Endothelial cell of umbilical vein (primary cell): ENCODE measurements at regions not wholly inside any gene's neighbourhood (a gene's known extent, or its start where the extent isn't known, plus 50 kb on each side); places are given as distances from the start of the nearest gene placed in this dataset.

Source experiments
- BruUV-seq: library from RNA; stranded (reverse); fragments of 400-500 nt; replicated peaks from 2 replicates; lab custom pipeline; 2021; lab: Mats Ljungman, UMichigan
- CTCF ChIA-PET: fragments of 300-600, 350-600 bp; sonication (Branson Sonifier 250); formaldehyde crosslinking; loops from one replicate; lab custom pipeline; 2021; ENCODE audit warnings: antibody characterized with exemption, inconsistent platforms; lab: Charles Lee
- POLR2A ChIA-PET: fragments of 300-600, 350-600 bp; sonication (Branson Sonifier 250); formaldehyde crosslinking; loops from one replicate; lab custom pipeline; 2021; ENCODE audit warnings: antibody characterized with exemption, inconsistent platforms; lab: Charles Lee
- DNase-seq: peaks from one replicate; pipeline ENCODE4 v3.0.0-alpha.2; 2011; ENCODE audit warnings: low read depth, low spot score
- FAIRE-seq: peaks from 2 replicates; lab custom pipeline; 2011; peaks lifted over from hg19 to GRCh38; lab: Jason Lieb, UNC
- H2AFZ ChIP-seq: 2 replicates; pipeline ENCODE4 v1.6.0; 2012; ENCODE audit warnings: low read depth, low read length, control low read depth, inconsistent platforms
- H3K27ac ChIP-seq: 2 replicates; pipeline ENCODE4 v1.5.1; 2011; ENCODE audit warnings: low read depth, mild to moderate bottlenecking, control low read depth, low read length, moderate library complexity; ENCODE audit not compliant: insufficient read depth
- H3K27me3 ChIP-seq, 2 experiments: 2 replicates each; pipeline versions ENCODE4 v1.6.0 to v1.6.1; 2011; ENCODE audit warnings: low read length in 2 of 2, mixed read lengths in 1 of 2; ENCODE audit not compliant: control insufficient read depth in 2 of 2, insufficient read depth in 2 of 2
- H3K36me3 ChIP-seq, 2 experiments: 2 replicates in 1 of 2; 3 replicates in 1 of 2; pipeline ENCODE4 v1.5.1; 2011; ENCODE audit warnings: low read length in 2 of 2, mild to moderate bottlenecking in 1 of 2, moderate library complexity in 1 of 2; ENCODE audit not compliant: control insufficient read depth in 2 of 2, insufficient read depth in 2 of 2; ENCODE audit errors: extremely low read depth in 1 of 2
- H3K4me1 ChIP-seq: 3 replicates; pipeline ENCODE4 v1.5.1; 2011; ENCODE audit warnings: mild to moderate bottlenecking, low read length; ENCODE audit not compliant: control insufficient read depth, insufficient read depth; ENCODE audit errors: extremely low read depth
- H3K4me2 ChIP-seq: 2 replicates; pipeline ENCODE4 v1.6.1; 2011; ENCODE audit warnings: low read length, control low read depth, mixed read lengths; ENCODE audit not compliant: insufficient read depth
- H3K4me3 ChIP-seq, 3 experiments: fragments of 200-600 bp in 1 of 3; sonication (generic), shearing (Covaris generic) in 1 of 3; replicated peaks in 1 of 3; 2 replicates each; pipeline ENCODE4 v1.5.1; 2011 to 2016; ENCODE audit warnings: control low read depth in 3 of 3, low read length in 3 of 3, mild to moderate bottlenecking in 2 of 3, inconsistent platforms in 1 of 3, low read depth in 1 of 3, moderate library complexity in 1 of 3; ENCODE audit not compliant: insufficient read depth in 1 of 3
- H3K79me2 ChIP-seq: 2 replicates; pipeline ENCODE4 v1.6.0; 2012; ENCODE audit warnings: low read length, inconsistent platforms; ENCODE audit not compliant: control insufficient read depth, insufficient read depth
- H3K9ac ChIP-seq: replicated peaks from 2 replicates; pipeline ENCODE3; 2011; ENCODE audit warnings: low read length, control low read depth; ENCODE audit not compliant: insufficient read depth; ENCODE audit errors: extremely low read depth
- H3K9me1 ChIP-seq: replicated peaks from 3 replicates; pipeline ENCODE4 v1.6.0; 2011; ENCODE audit warnings: mild to moderate bottlenecking, low read length; ENCODE audit not compliant: control insufficient read depth, insufficient read depth; ENCODE audit errors: extremely low read depth
- H3K9me3 ChIP-seq: replicated peaks from 2 replicates; pipeline ENCODE4 v1.5.1; 2012; ENCODE audit warnings: low read length, inconsistent platforms; ENCODE audit not compliant: control insufficient read depth, insufficient read depth
- H4K20me1 ChIP-seq: replicated peaks from 2 replicates; pipeline ENCODE3; 2011; ENCODE audit warnings: mild to moderate bottlenecking, low read length; ENCODE audit not compliant: control insufficient read depth, insufficient read depth; ENCODE audit errors: extremely low read depth
- EZH2 ChIP-seq: IDR thresholded peaks from 2 replicates; pipeline ENCODE4 v1.6.1; 2012; ENCODE audit warnings: borderline replicate concordance, low read depth, mild to moderate bottlenecking, moderate library complexity, low read length, inconsistent platforms; ENCODE audit not compliant: severe bottlenecking
- FOS ChIP-seq: IDR thresholded peaks from 2 replicates; pipeline ENCODE4 v1.6.1; 2011; ENCODE audit warnings: mild to moderate bottlenecking, low read length, moderate library complexity, borderline replicate concordance; ENCODE audit not compliant: insufficient read depth
- JUN ChIP-seq: IDR thresholded peaks from 2 replicates; pipeline ENCODE4 v1.6.1; 2011; ENCODE audit warnings: borderline replicate concordance, low read depth; ENCODE audit not compliant: insufficient read length, insufficient read depth
- MYC ChIP-seq: IDR thresholded peaks from one replicate; pipeline ENCODE4 v1.6.1; 2011; ENCODE audit warnings: mild to moderate bottlenecking, low read depth, low read length
- POLR2A ChIP-seq: IDR thresholded peaks from 2 replicates; pipeline ENCODE4 v1.6.1; 2012; ENCODE audit warnings: low read depth, mild to moderate bottlenecking, control low read depth, low read length
- POLR2AphosphoS5 ChIP-seq: IDR thresholded peaks from 2 replicates; pipeline ENCODE4 v1.6.1; 2012; ENCODE audit warnings: low read depth, mild to moderate bottlenecking, control low read depth, low read length, moderate library complexity; ENCODE audit not compliant: insufficient read depth
- dilution Hi-C: fragments of 300-500 bp; cut with MboI; formaldehyde crosslinking; loops from one replicate; pipeline ENCODE4 v1.15.0; 2019; ENCODE audit warnings: low sequenced_read_pairs; ENCODE audit not compliant: extremely low pct_ligation_motif_present
- intact Hi-C: fragments of 100-400 bp; cut with micrococcal nuclease; formaldehyde crosslinking; loops from one replicate; pipeline ENCODE4 v1.10.0; 2022
- TF ChIP-seq, protein P1 (sequence below): IDR thresholded peaks from 2 replicates; pipeline ENCODE4 v1.6.1; 2011; ENCODE audit not compliant: insufficient read depth, insufficient read length
- TF ChIP-seq, protein P2 (sequence below), 2 donors: IDR thresholded peaks; 1 replicate in 1 of 2; 2 replicates in 1 of 2; pipeline ENCODE4 v1.5.1; 2011; ENCODE audit warnings: low read length in 2 of 2, mild to moderate bottlenecking in 2 of 2, moderate library complexity in 2 of 2, control low read depth in 1 of 2, inconsistent platforms in 1 of 2, low read depth in 1 of 2; ENCODE audit not compliant: insufficient read depth in 1 of 2; ENCODE audit errors: extremely low read depth in 1 of 2

- H3K27ac ChIP-seq = no peak overlapping the region
- H2AFZ ChIP-seq = no peak overlapping the region
- H3K4me3 ChIP-seq = no peak overlapping the region
- TF ChIP-seq POLR2A (no peak), POLR2AphosphoS5 (no peak), JUN (no peak), EZH2 (no peak), MYC (no peak), FOS (no peak)
- TF ChIP-seq, protein P1, sequence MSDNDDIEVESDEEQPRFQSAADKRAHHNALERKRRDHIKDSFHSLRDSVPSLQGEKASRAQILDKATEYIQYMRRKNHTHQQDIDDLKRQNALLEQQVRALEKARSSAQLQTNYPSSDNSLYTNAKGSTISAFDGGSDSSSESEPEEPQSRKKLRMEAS = no peak
- TF ChIP-seq, protein P2, sequence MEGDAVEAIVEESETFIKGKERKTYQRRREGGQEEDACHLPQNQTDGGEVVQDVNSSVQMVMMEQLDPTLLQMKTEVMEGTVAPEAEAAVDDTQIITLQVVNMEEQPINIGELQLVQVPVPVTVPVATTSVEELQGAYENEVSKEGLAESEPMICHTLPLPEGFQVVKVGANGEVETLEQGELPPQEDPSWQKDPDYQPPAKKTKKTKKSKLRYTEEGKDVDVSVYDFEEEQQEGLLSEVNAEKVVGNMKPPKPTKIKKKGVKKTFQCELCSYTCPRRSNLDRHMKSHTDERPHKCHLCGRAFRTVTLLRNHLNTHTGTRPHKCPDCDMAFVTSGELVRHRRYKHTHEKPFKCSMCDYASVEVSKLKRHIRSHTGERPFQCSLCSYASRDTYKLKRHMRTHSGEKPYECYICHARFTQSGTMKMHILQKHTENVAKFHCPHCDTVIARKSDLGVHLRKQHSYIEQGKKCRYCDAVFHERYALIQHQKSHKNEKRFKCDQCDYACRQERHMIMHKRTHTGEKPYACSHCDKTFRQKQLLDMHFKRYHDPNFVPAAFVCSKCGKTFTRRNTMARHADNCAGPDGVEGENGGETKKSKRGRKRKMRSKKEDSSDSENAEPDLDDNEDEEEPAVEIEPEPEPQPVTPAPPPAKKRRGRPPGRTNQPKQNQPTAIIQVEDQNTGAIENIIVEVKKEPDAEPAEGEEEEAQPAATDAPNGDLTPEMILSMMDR (IDR thresholded peaks at IDR 0.05; ENCODE audit: extremely low read depth in 1 of 2, insufficient read depth in 1 of 2, low read depth in 1 of 2, low read length in 2 of 2) = no peak
- no peak overlapping the region for H3K9ac ChIP-seq
- CTCF ChIA-PET = no interaction called here
- no peaks in the 10 kb centered on the region for H4K20me1 ChIP-seq
- H3K9me1 ChIP-seq = no peaks in the 10 kb centered on the region
- H3K4me1 ChIP-seq = no peaks in the 10 kb centered on the region
- POLR2A ChIA-PET = no interaction called here
- intact Hi-C loops (no loop called here), dilution Hi-C loops (no loop called here)
- H3K36me3 ChIP-seq = no peaks in the 10 kb centered on the region
- H3K4me2 ChIP-seq = no peak overlapping the region
- no peaks in the 10 kb centered on the region for H3K79me2 ChIP-seq
- no peaks in the 10 kb centered on the region for H3K27me3 ChIP-seq
- BruUV-seq = no TSS peak
- FAIRE-seq (no peak), DNase-seq (no peak)
- no peaks in the 10 kb centered on the region for H3K9me3 ChIP-seq
These were observed 163.1 kb upstream of the SLITRK2 start for GRCh38 chrX:145654486-145654885.
